Heart left ventricle (tissue), 13 donors: ENCODE measurements at regions not wholly inside any gene's neighbourhood (a gene's known extent, or its start where the extent isn't known, plus 50 kb on each side); places are given as distances from the start of the nearest gene placed in this dataset.

ENCODE experiments used
- POLR2A ChIP-seq, 2 donors: fragments of 450-650 bp; IDR thresholded peaks; one replicate each; pipeline ENCODE4 v1.6.1; 2017; ENCODE audit warnings: antibody characterized with exemption in 2 of 2, mild to moderate bottlenecking in 2 of 2, moderate library complexity in 2 of 2
- TF ChIP-seq, protein P1 (sequence below), 12 donors: fragments of 200-600 bp; sonication (generic) in 4 of 12; IDR thresholded peaks; one replicate each; pipeline versions ENCODE4 v1.5.0 to v1.8.0; 2018 to 2022; ENCODE audit warnings: antibody characterized with exemption in 12 of 12, mild to moderate bottlenecking in 5 of 12
- donor health status: ischemic (EF 13 %, LVEDD 7.1; RV severe dilation, severe dysfunction).
- donor health status: DM: no; HTN: yes; CAD: no.
- donor health status: DM: no; HTN: no; CAD: no.
- donor health status: ischemic (EF 25% LVEDD 6.9; RV normal size, moderate dysfunction).
- donor health status: ischemic (EF 25% LVEDD 5.7; RV mildly dilated, moderate dysfunction).
- donor health status: ischemic (EF 35%, LVEDD 5.7; RV mildly dilated, moderate dysfunction).
- donor health status: nonischemic (EF 11% LVEDD 7.7; RV severe dilation, severe dysfunction).
- donor health status: DM: yes; HTN: yes; CAD: no.
- donor health status: PGD.
- donor health status: ischemic (EF 29% LVEDD 5.4; RV normal size, mild dysfunction).
- donor health status: nonischemic (EF 23%, LVEDD 6.1; RV moderate dilation, normal function).

DNA sequence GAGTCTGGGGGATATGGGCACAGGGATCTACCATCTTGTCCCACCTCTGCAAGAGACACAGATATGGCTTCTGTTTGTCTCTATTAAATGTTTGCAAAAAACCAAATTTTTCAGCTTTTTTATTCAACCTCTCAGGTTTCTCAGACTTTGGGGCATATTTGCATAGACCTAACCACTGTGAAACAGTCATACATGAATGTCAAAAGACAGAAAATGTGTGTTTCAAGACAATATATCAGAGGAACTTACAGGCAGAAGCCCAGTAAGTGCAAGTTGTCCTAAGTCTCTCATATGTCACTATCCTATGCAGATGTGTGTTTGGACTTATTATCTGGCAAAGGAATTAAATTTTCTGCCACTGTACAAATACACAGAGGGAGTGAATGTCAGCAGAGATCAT is 951.2 kb downstream of the PCDH18 start:
- TF ChIP-seq POLR2A (IDR thresholded peaks at IDR 0.05), result no peak
- TF ChIP-seq, protein P1, sequence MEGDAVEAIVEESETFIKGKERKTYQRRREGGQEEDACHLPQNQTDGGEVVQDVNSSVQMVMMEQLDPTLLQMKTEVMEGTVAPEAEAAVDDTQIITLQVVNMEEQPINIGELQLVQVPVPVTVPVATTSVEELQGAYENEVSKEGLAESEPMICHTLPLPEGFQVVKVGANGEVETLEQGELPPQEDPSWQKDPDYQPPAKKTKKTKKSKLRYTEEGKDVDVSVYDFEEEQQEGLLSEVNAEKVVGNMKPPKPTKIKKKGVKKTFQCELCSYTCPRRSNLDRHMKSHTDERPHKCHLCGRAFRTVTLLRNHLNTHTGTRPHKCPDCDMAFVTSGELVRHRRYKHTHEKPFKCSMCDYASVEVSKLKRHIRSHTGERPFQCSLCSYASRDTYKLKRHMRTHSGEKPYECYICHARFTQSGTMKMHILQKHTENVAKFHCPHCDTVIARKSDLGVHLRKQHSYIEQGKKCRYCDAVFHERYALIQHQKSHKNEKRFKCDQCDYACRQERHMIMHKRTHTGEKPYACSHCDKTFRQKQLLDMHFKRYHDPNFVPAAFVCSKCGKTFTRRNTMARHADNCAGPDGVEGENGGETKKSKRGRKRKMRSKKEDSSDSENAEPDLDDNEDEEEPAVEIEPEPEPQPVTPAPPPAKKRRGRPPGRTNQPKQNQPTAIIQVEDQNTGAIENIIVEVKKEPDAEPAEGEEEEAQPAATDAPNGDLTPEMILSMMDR (IDR thresholded peaks at IDR 0.05), result no peak
